ENCODE measurements at regions not wholly inside any gene's neighbourhood (a gene's known extent, or its start where the extent isn't known, plus 50 kb on each side); places are given as distances from the start of the nearest gene placed in this dataset.
A peak's percentile ranks its signal among the peaks of the same experiment; 100 is the strongest.

GRCh38 chr10:129040377-129040776 is 426.7 kb upstream of the MGMT start:
- no peak overlapping the region for H3K4me3 ChIP-seq (replicated peaks in 1 of 3; ENCODE audit: insufficient read depth in 1 of 3, low read depth in 1 of 3, low read length in 3 of 3)
- CTCF ChIA-PET = no interaction called here
- H3K9ac ChIP-seq (replicated peaks; ENCODE audit: extremely low read depth, insufficient read depth, low read length) = no peak overlapping the region
- DNase-seq (ENCODE audit: low read depth, low spot score) = no peak
- no peaks in the 10 kb centered on the region for H3K79me2 ChIP-seq (ENCODE audit: control insufficient read depth, insufficient read depth, low read length)
- intact Hi-C loops (cut with micrococcal nuclease) = no loop called here
- no peak for FAIRE-seq
- no peaks in the 10 kb centered on the region for H3K36me3 ChIP-seq (ENCODE audit: control insufficient read depth in 2 of 2, extremely low read depth in 1 of 2, insufficient read depth in 2 of 2, low read length in 2 of 2)
- TF ChIP-seq MAX (IDR thresholded peaks at IDR 0.05; ENCODE audit: insufficient read depth, insufficient read length) = no peak
- no peak for TF ChIP-seq FOS (IDR thresholded peaks at IDR 0.05; ENCODE audit: borderline replicate concordance, insufficient read depth, low read length)
- TF ChIP-seq GATA2 (IDR thresholded peaks at IDR 0.05; ENCODE audit: insufficient read depth, insufficient read length, low read depth, low read length) = no peak
- TF ChIP-seq CTCF (IDR thresholded peaks at IDR 0.05; ENCODE audit: extremely low read depth in 1 of 2, insufficient read depth in 1 of 2, low read depth in 1 of 2, low read length in 2 of 2) = no peak
- no peak for TF ChIP-seq JUN (IDR thresholded peaks at IDR 0.05; ENCODE audit: borderline replicate concordance, insufficient read depth, insufficient read length, low read depth)
- TF ChIP-seq EZH2 (IDR thresholded peaks at IDR 0.05; ENCODE audit: borderline replicate concordance, low read depth, low read length, severe bottlenecking) = no peak
- no peak for TF ChIP-seq POLR2A (IDR thresholded peaks at IDR 0.05; ENCODE audit: low read depth, low read length)
- no peak for TF ChIP-seq POLR2AphosphoS5 (IDR thresholded peaks at IDR 0.05; ENCODE audit: insufficient read depth, low read depth, low read length)
- TF ChIP-seq MYC (IDR thresholded peaks at IDR 0.05; ENCODE audit: low read depth, low read length) = no peak
- peaks cover 63% of the 10 kb centered on the region for H3K4me1 ChIP-seq (ENCODE audit: control insufficient read depth, extremely low read depth, insufficient read depth, low read length)
- no TSS peak for BruUV-seq (replicated peaks)
- no peak overlapping the region for H2AFZ ChIP-seq (ENCODE audit: low read depth, low read length)
- POLR2A ChIA-PET = no interaction called here
- dilution Hi-C loops (cut with MboI; ENCODE audit: extremely low pct_ligation_motif_present, low sequenced_read_pairs) = no loop called here
- no peak overlapping the region for H3K4me2 ChIP-seq (ENCODE audit: insufficient read depth, low read length)
- H3K27me3 ChIP-seq (ENCODE audit: control insufficient read depth in 2 of 2, insufficient read depth in 2 of 2, low read length in 2 of 2) = no peaks in the 10 kb centered on the region
- peak overlapping the region; percentile 48 for H3K27ac ChIP-seq (ENCODE audit: insufficient read depth, low read depth, low read length)
- H3K9me3 ChIP-seq (replicated peaks; ENCODE audit: control insufficient read depth, insufficient read depth, low read length) = no peaks in the 10 kb centered on the region
- no peaks in the 10 kb centered on the region for H4K20me1 ChIP-seq (replicated peaks; ENCODE audit: control insufficient read depth, extremely low read depth, insufficient read depth, low read length)
- H3K9me1 ChIP-seq (replicated peaks; ENCODE audit: control insufficient read depth, extremely low read depth, insufficient read depth, low read length) = no peaks in the 10 kb centered on the region
